NCI-H2029 treated with DMSO at 0.1 percent for 48 hours (cell line): ENCODE measurements at regions not wholly inside any gene's neighbourhood (a gene's known extent, or its start where the extent isn't known, plus 50 kb on each side); places are given as distances from the start of the nearest gene placed in this dataset.
A peak's percentile ranks its signal among the peaks of the same experiment; 100 is the strongest.

Experiments used
- DNase-seq: peaks from one replicate; lab custom pipeline; 2025; lab: John Stamatoyannopoulos, UW

- DNase-seq, result no peak
These were observed 622.0 kb upstream of the PFKP start for GRCh38 chr10:2445370-2445769.

- DNase-seq, result no peak
These were observed 627.4 kb upstream of the PFKP start for GRCh38 chr10:2439983-2440382.

- no peak for DNase-seq
These were observed 628.3 kb upstream of the PFKP start for GRCh38 chr10:2439000-2439399.

GRCh38 chr10:2438248-2438939, 629.0 kb upstream of the PFKP start:
- no peak for DNase-seq

- no peak for DNase-seq
These were observed 630.4 kb upstream of the PFKP start for GRCh38 chr10:2436933-2437332.

- DNase-seq, result no peak
These were observed 635.4 kb upstream of the PFKP start for GRCh38 chr10:2431961-2432360.

GRCh38 chr10:2427412-2427811, 639.9 kb upstream of the PFKP start:
- no peak for DNase-seq

- DNase-seq, result no peak
These were observed 642.0 kb upstream of the PFKP start for GRCh38 chr10:2425320-2425719.

- no peak for DNase-seq
These were observed 652.8 kb upstream of the PFKP start for GRCh38 chr10:2414562-2414961.

- DNase-seq, result no peak
These were observed 653.3 kb upstream of the PFKP start for GRCh38 chr10:2414039-2414438.

- no peak for DNase-seq
These were observed 657.3 kb upstream of the PFKP start for GRCh38 chr10:2410049-2410448.

- no peak for DNase-seq
These were observed 664.1 kb upstream of the ADARB2 start for GRCh38 chr10:2401459-2401858.

- DNase-seq, result no peak
These were observed 662.2 kb upstream of the ADARB2 start for GRCh38 chr10:2399482-2399881.

GRCh38 chr10:2392145-2392812, 655.0 kb upstream of the ADARB2 start:
- DNase-seq, result peak; percentile 79

- DNase-seq, result no peak
These were observed 650.3 kb upstream of the ADARB2 start for GRCh38 chr10:2387672-2388071.

GRCh38 chr10:2387261-2387660, 649.9 kb upstream of the ADARB2 start:
- no peak for DNase-seq

- no peak for DNase-seq
These were observed 642.9 kb upstream of the ADARB2 start for GRCh38 chr10:2380218-2380617.

GRCh38 chr10:2367083-2367482, 629.8 kb upstream of the ADARB2 start:
- no peak for DNase-seq

- DNase-seq, result no peak
These were observed 629.1 kb upstream of the ADARB2 start for GRCh38 chr10:2366264-2366931.

GRCh38 chr10:2362331-2362730, 625.0 kb upstream of the ADARB2 start:
- DNase-seq, result no peak

GRCh38 chr10:2358586-2358985, 621.3 kb upstream of the ADARB2 start:
- no peak for DNase-seq

- DNase-seq, result no peak
These were observed 619.3 kb upstream of the ADARB2 start for GRCh38 chr10:2356670-2357069.

- no peak for DNase-seq
These were observed 614.2 kb upstream of the ADARB2 start for GRCh38 chr10:2351566-2351965.
